Panc1 (cell line): ENCODE measurements at regions not wholly inside any gene's neighbourhood (a gene's known extent, or its start where the extent isn't known, plus 50 kb on each side); places are given as distances from the start of the nearest gene placed in this dataset.

ENCODE experiments used
- ATAC-seq: fragments of 200-7000 bp; cut with Tn5 transposase; 2 replicates; pipeline ENCODE4 v1.9.1; 2020; ENCODE audit warnings: mild to moderate bottlenecking, moderate library complexity
- BruUV-seq: library from RNA; stranded (reverse); fragments of 400-500 nt; replicated peaks from 2 replicates; lab custom pipeline; 2021; lab: Mats Ljungman, UMichigan
- CTCF ChIA-PET: fragments of 300-600 bp; sonication (Branson Sonifier 250); formaldehyde crosslinking; loops from one replicate; lab custom pipeline; 2022; ENCODE audit warnings: antibody characterized with exemption; lab: Charles Lee
- POLR2A ChIA-PET: fragments of 300-600 bp; sonication (Branson Sonifier 250); formaldehyde crosslinking; loops from one replicate; lab custom pipeline; 2022; ENCODE audit warnings: antibody characterized with exemption; lab: Charles Lee
- DNase-seq: peaks from one replicate; pipeline ENCODE4 v3.0.0-alpha.2; 2010; ENCODE audit warnings: low read depth, low spot score
- H3K27ac ChIP-seq: 2 replicates; pipeline ENCODE4 v1.5.1; 2011; ENCODE audit warnings: mild to moderate bottlenecking, low read length, inconsistent platforms
- H3K27me3 ChIP-seq: fragments of 200-500 bp; sonication (Bioruptor generic); 2 replicates; pipeline ENCODE4 v1.6.0; 2014; ENCODE audit warnings: low read length, inconsistent platforms; ENCODE audit not compliant: control insufficient read depth, insufficient read depth
- H3K36me3 ChIP-seq: fragments of 200-500 bp; sonication (Bioruptor generic); 2 replicates; pipeline ENCODE4 v1.5.1; 2014; ENCODE audit warnings: inconsistent platforms, mild to moderate bottlenecking, low read length, moderate library complexity; ENCODE audit not compliant: control insufficient read depth, insufficient read depth
- H3K4me1 ChIP-seq: 2 replicates; pipeline ENCODE4 v1.5.1; 2011; ENCODE audit warnings: inconsistent platforms, mild to moderate bottlenecking, low read length, moderate library complexity; ENCODE audit not compliant: control insufficient read depth, insufficient read depth
- H3K4me3 ChIP-seq, 2 experiments: 2 replicates each; pipeline ENCODE4 v1.5.1; 2011 to 2012; ENCODE audit warnings: low read depth in 2 of 2, low read length in 2 of 2, mild to moderate bottlenecking in 2 of 2, inconsistent platforms in 1 of 2, moderate library complexity in 1 of 2
- H3K9me3 ChIP-seq: fragments of 200-500 bp; sonication (Bioruptor generic); 2 replicates; pipeline ENCODE4 v1.5.1; 2014; ENCODE audit warnings: low read depth, mild to moderate bottlenecking, inconsistent platforms, low read length, moderate library complexity; ENCODE audit not compliant: control insufficient read depth, insufficient read depth
- POLR2AphosphoS5 ChIP-seq: IDR thresholded peaks from 2 replicates; pipeline ENCODE4 v1.6.1; 2012; ENCODE audit warnings: mild to moderate bottlenecking, low read depth, low read length, moderate library complexity
- SIN3A ChIP-seq: IDR thresholded peaks from 2 replicates; pipeline ENCODE4 v1.6.1; 2012; ENCODE audit warnings: low read depth, mild to moderate bottlenecking, low read length, moderate library complexity, borderline replicate concordance; ENCODE audit not compliant: insufficient read depth
- TCF7L2 ChIP-seq: IDR thresholded peaks from 2 replicates; pipeline ENCODE4 v1.6.1; 2011; ENCODE audit warnings: mild to moderate bottlenecking, low read depth, low read length, inconsistent platforms
- in situ Hi-C: cut with HindIII; loops from 2 replicates; pipeline ENCODE4 v1.10.0; 2016; ENCODE audit warnings: low sequenced_read_pairs, low pct_unique_long_range_greater_than_20kb
- intact Hi-C: fragments of 100-400 bp; cut with micrococcal nuclease; formaldehyde crosslinking; loops from one replicate; pipeline ENCODE4 v1.10.0; 2022; ENCODE audit not compliant: unreplicated experiment
- TF ChIP-seq, protein P1 (sequence below), 2 experiments: IDR thresholded peaks; 2 replicates each; pipeline ENCODE4 v1.6.1; 2011 to 2012; ENCODE audit warnings: low read depth in 2 of 2, control low read depth in 1 of 2, low read length in 1 of 2, mild to moderate bottlenecking in 1 of 2, moderate library complexity in 1 of 2; ENCODE audit not compliant: insufficient read depth in 1 of 2
- TF ChIP-seq, protein P2 (sequence below): fragments of 450-650 bp; IDR thresholded peaks from 2 replicates; pipeline ENCODE4 v1.5.1; 2017; ENCODE audit warnings: mild to moderate bottlenecking

DNA sequence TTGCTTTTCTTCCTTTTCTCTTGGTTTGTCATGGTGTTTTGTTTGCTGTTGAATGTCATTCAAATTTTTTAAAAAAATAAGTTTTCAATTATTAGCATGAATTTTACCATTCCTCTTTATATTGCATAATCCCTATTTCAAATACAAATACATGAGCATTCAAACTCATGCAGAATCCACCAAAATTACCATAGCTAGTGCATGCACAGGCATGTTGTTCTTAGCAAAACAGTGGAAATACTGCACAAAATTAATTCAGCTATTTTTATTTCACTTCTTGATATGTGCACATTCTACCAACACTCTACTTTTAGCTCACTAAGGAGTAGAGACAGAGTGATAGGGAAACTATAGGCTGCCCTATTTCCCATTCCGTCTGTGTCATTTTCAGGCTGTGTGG lies 670.1 kb upstream of the LRRN3 start:
- H3K4me3 ChIP-seq, result no peak overlapping the region
- H3K27me3 ChIP-seq, result no peaks in the 10 kb centered on the region
- H3K36me3 ChIP-seq, result no peaks in the 10 kb centered on the region
- H3K27ac ChIP-seq, result no peak overlapping the region
- ChIA-PET POLR2A (no interaction called here), CTCF (no interaction called here)
- ATAC-seq (no peak), DNase-seq (no peak)
- no peaks in the 10 kb centered on the region for H3K4me1 ChIP-seq
- intact Hi-C loops (no loop called here), in situ Hi-C loops (no loop called here)
- no peaks in the 10 kb centered on the region for H3K9me3 ChIP-seq
- BruUV-seq, result no TSS peak
- no peak for TF ChIP-seq POLR2AphosphoS5
- TF ChIP-seq, protein P1, sequence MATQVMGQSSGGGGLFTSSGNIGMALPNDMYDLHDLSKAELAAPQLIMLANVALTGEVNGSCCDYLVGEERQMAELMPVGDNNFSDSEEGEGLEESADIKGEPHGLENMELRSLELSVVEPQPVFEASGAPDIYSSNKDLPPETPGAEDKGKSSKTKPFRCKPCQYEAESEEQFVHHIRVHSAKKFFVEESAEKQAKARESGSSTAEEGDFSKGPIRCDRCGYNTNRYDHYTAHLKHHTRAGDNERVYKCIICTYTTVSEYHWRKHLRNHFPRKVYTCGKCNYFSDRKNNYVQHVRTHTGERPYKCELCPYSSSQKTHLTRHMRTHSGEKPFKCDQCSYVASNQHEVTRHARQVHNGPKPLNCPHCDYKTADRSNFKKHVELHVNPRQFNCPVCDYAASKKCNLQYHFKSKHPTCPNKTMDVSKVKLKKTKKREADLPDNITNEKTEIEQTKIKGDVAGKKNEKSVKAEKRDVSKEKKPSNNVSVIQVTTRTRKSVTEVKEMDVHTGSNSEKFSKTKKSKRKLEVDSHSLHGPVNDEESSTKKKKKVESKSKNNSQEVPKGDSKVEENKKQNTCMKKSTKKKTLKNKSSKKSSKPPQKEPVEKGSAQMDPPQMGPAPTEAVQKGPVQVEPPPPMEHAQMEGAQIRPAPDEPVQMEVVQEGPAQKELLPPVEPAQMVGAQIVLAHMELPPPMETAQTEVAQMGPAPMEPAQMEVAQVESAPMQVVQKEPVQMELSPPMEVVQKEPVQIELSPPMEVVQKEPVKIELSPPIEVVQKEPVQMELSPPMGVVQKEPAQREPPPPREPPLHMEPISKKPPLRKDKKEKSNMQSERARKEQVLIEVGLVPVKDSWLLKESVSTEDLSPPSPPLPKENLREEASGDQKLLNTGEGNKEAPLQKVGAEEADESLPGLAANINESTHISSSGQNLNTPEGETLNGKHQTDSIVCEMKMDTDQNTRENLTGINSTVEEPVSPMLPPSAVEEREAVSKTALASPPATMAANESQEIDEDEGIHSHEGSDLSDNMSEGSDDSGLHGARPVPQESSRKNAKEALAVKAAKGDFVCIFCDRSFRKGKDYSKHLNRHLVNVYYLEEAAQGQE (IDR thresholded peaks at IDR 0.05; ENCODE audit: insufficient read depth in 1 of 2, low read depth in 2 of 2, low read length in 1 of 2), result no peak
- no peak for TF ChIP-seq SIN3A
- TF ChIP-seq, protein P2, sequence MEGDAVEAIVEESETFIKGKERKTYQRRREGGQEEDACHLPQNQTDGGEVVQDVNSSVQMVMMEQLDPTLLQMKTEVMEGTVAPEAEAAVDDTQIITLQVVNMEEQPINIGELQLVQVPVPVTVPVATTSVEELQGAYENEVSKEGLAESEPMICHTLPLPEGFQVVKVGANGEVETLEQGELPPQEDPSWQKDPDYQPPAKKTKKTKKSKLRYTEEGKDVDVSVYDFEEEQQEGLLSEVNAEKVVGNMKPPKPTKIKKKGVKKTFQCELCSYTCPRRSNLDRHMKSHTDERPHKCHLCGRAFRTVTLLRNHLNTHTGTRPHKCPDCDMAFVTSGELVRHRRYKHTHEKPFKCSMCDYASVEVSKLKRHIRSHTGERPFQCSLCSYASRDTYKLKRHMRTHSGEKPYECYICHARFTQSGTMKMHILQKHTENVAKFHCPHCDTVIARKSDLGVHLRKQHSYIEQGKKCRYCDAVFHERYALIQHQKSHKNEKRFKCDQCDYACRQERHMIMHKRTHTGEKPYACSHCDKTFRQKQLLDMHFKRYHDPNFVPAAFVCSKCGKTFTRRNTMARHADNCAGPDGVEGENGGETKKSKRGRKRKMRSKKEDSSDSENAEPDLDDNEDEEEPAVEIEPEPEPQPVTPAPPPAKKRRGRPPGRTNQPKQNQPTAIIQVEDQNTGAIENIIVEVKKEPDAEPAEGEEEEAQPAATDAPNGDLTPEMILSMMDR, result no peak
- TF ChIP-seq TCF7L2, result no peak

GRCh38 chr7:110421490-110422241 lies 669.3 kb upstream of the LRRN3 start:
- DNase-seq (no peak), ATAC-seq (no peak)
- in situ Hi-C loops, result no loop called here
- no peaks in the 10 kb centered on the region for H3K36me3 ChIP-seq
- no TSS peak for BruUV-seq
- H3K27ac ChIP-seq, result no peak overlapping the region
- intact Hi-C loops, result no loop called here
- H3K27me3 ChIP-seq, result no peaks in the 10 kb centered on the region
- POLR2A ChIA-PET, result no interaction called here
- no peaks in the 10 kb centered on the region for H3K9me3 ChIP-seq
- CTCF ChIA-PET, result no interaction called here
- H3K4me1 ChIP-seq, result no peaks in the 10 kb centered on the region
- no peak overlapping the region for H3K4me3 ChIP-seq
- TF ChIP-seq POLR2AphosphoS5 (no peak), TCF7L2 (no peak), SIN3A (no peak)
- TF ChIP-seq, protein P2, result no peak
- TF ChIP-seq, protein P1 (IDR thresholded peaks at IDR 0.05; ENCODE audit: insufficient read depth in 1 of 2, low read depth in 2 of 2, low read length in 1 of 2), result no peak
